Astrocyte (in vitro differentiated cells and primary cell): ENCODE measurements at regions not wholly inside any gene's neighbourhood (a gene's known extent, or its start where the extent isn't known, plus 50 kb on each side); places are given as distances from the start of the nearest gene placed in this dataset.

Source experiments
- DNase-seq: peaks from one replicate; pipeline ENCODE4 v3.0.0-alpha.2; 2010; ENCODE audit warnings: low read depth
- FAIRE-seq: peaks from 2 replicates; lab custom pipeline; 2011; peaks lifted over from hg19 to GRCh38; lab: Jason Lieb, UNC
- H2AFZ ChIP-seq: 2 replicates; pipeline ENCODE4 v1.6.0; 2012; ENCODE audit warnings: low read depth, low read length, inconsistent platforms
- H3K27ac ChIP-seq: 2 replicates; pipeline ENCODE4 v1.5.1; 2011; ENCODE audit warnings: low read depth, low read length, inconsistent platforms
- H3K27me3 ChIP-seq: 2 replicates; pipeline ENCODE4 v1.6.0; 2011; ENCODE audit warnings: low read length, inconsistent platforms; ENCODE audit not compliant: insufficient read depth
- H3K36me3 ChIP-seq: 2 replicates; pipeline ENCODE4 v1.5.1; 2011; ENCODE audit warnings: low read length, inconsistent platforms; ENCODE audit not compliant: insufficient read depth
- H3K4me1 ChIP-seq: 2 replicates; pipeline ENCODE4 v1.5.1; 2011; ENCODE audit warnings: low read length, inconsistent platforms; ENCODE audit not compliant: insufficient read depth
- H3K4me2 ChIP-seq: 2 replicates; pipeline ENCODE4 v1.6.0; 2012; ENCODE audit warnings: low read length, inconsistent platforms
- H3K4me3 ChIP-seq: 2 replicates; pipeline ENCODE4 v1.5.1; 2011; ENCODE audit warnings: low read depth, mild to moderate bottlenecking, low read length, inconsistent platforms; ENCODE audit not compliant: insufficient read depth
- H3K79me2 ChIP-seq: 2 replicates; pipeline ENCODE4 v1.6.0; 2012; ENCODE audit warnings: mild to moderate bottlenecking, low read length, inconsistent platforms; ENCODE audit not compliant: insufficient read depth
- H3K9ac ChIP-seq: 2 replicates; pipeline ENCODE4 v1.6.0; 2012; ENCODE audit warnings: mild to moderate bottlenecking, low read length, inconsistent platforms
- H3K9me3 ChIP-seq: 2 replicates; pipeline ENCODE4 v1.5.1; 2012; ENCODE audit warnings: low read depth, mild to moderate bottlenecking, low read length, inconsistent platforms; ENCODE audit not compliant: insufficient read depth
- H4K20me1 ChIP-seq: 2 replicates; pipeline ENCODE4 v1.6.0; 2012; ENCODE audit warnings: low read length, inconsistent platforms; ENCODE audit not compliant: insufficient read depth
- H3K27ac Mint-ChIP-seq: one replicate; pipeline ENCODE4 v1.8.0; 2021; ENCODE audit warnings: mild to moderate bottlenecking, mixed read lengths; ENCODE audit not compliant: unreplicated experiment
- H3K27me3 Mint-ChIP-seq: one replicate; pipeline ENCODE4 v1.8.0; 2021; ENCODE audit warnings: low read depth, mixed read lengths; ENCODE audit not compliant: unreplicated experiment
- H3K36me3 Mint-ChIP-seq: one replicate; pipeline ENCODE4 v1.8.0; 2021; ENCODE audit warnings: low read depth, mixed read lengths; ENCODE audit not compliant: unreplicated experiment
- H3K4me1 Mint-ChIP-seq: one replicate; pipeline ENCODE4 v1.8.0; 2021; ENCODE audit warnings: low read depth, mixed read lengths; ENCODE audit not compliant: unreplicated experiment
- H3K4me3 Mint-ChIP-seq: one replicate; pipeline ENCODE4 v1.8.0; 2021; ENCODE audit warnings: mild to moderate bottlenecking, moderate library complexity, mixed read lengths; ENCODE audit not compliant: unreplicated experiment
- H3K9me3 Mint-ChIP-seq: one replicate; pipeline ENCODE4 v1.8.0; 2021; ENCODE audit warnings: mild to moderate bottlenecking, mixed read lengths; ENCODE audit not compliant: unreplicated experiment
- CTCF ChIP-seq: IDR thresholded peaks from 2 replicates; pipeline ENCODE4 v1.5.1; 2011; ENCODE audit warnings: low read depth, mild to moderate bottlenecking, inconsistent platforms, low read length, moderate library complexity; ENCODE audit not compliant: insufficient read depth
- EZH2 ChIP-seq: IDR thresholded peaks from 2 replicates; pipeline ENCODE4 v1.6.1; 2012; ENCODE audit warnings: mild to moderate bottlenecking, low read length, inconsistent platforms; ENCODE audit not compliant: insufficient read depth

- Histone ChIP-seq H3K4me3 (no peak overlapping the region), H3K9me3 (no peaks in the 10 kb centered on the region), H3K36me3 (no peaks in the 10 kb centered on the region), H3K27me3 (peaks cover 6% of the 10 kb centered on the region), H3K4me2 (no peak overlapping the region), H2AFZ (no peak overlapping the region), H3K79me2 (no peaks in the 10 kb centered on the region), H4K20me1 (no peaks in the 10 kb centered on the region), H3K27ac (no peak overlapping the region), H3K9ac (no peak overlapping the region), H3K4me1 (no peaks in the 10 kb centered on the region)
- no peak overlapping the region for H3K4me3 Mint-ChIP-seq
- no peak for DNase-seq
- peaks cover 16% of the 10 kb centered on the region for H3K4me1 Mint-ChIP-seq
- no peak for TF ChIP-seq EZH2
- TF ChIP-seq CTCF: no peak
- peak overlapping the region; percentile 50 for H3K27ac Mint-ChIP-seq
- H3K9me3 Mint-ChIP-seq: no peaks in the 10 kb centered on the region
- H3K36me3 Mint-ChIP-seq: no peaks in the 10 kb centered on the region
- no peak for FAIRE-seq
- no peaks in the 10 kb centered on the region for H3K27me3 Mint-ChIP-seq
These were observed 60.3 kb upstream of the TP63 start for GRCh38 chr3:189570916-189571315.

- Mint-ChIP-seq H3K4me1 (peaks cover 16% of the 10 kb centered on the region), H3K9me3 (no peaks in the 10 kb centered on the region), H3K36me3 (no peaks in the 10 kb centered on the region), H3K27ac (peak overlapping the region; percentile 41), H3K27me3 (no peaks in the 10 kb centered on the region), H3K4me3 (no peak overlapping the region)
- no peak overlapping the region for H3K4me2 ChIP-seq
- no peaks in the 10 kb centered on the region for H4K20me1 ChIP-seq
- H3K36me3 ChIP-seq: no peaks in the 10 kb centered on the region
- peak; percentile 43 for DNase-seq
- H3K9me3 ChIP-seq: no peaks in the 10 kb centered on the region
- H3K27ac ChIP-seq: no peak overlapping the region
- peaks cover 4% of the 10 kb centered on the region for H3K27me3 ChIP-seq
- no peak overlapping the region for H3K4me3 ChIP-seq
- TF ChIP-seq EZH2 (no peak), CTCF (no peak)
- H3K4me1 ChIP-seq: no peaks in the 10 kb centered on the region
- no peak overlapping the region for H2AFZ ChIP-seq
- no peak for FAIRE-seq
- no peak overlapping the region for H3K9ac ChIP-seq
- H3K79me2 ChIP-seq: no peaks in the 10 kb centered on the region
These were observed 58.9 kb upstream of the TP63 start for GRCh38 chr3:189572249-189572648.

GRCh38 chr3:189573004-189573403 is 58.2 kb upstream of the TP63 start:
- no peak for DNase-seq
- no peak overlapping the region for H3K4me3 ChIP-seq
- H3K4me2 ChIP-seq: no peak overlapping the region
- no peak overlapping the region for H3K9ac ChIP-seq
- no peak overlapping the region for H3K27ac ChIP-seq
- no peaks in the 10 kb centered on the region for H3K9me3 ChIP-seq
- no peak overlapping the region for H3K4me3 Mint-ChIP-seq
- TF ChIP-seq EZH2 (no peak), CTCF (no peak)
- no peaks in the 10 kb centered on the region for H4K20me1 ChIP-seq
- H3K27me3 ChIP-seq: peaks cover 3% of the 10 kb centered on the region
- H3K4me1 Mint-ChIP-seq: peaks cover 16% of the 10 kb centered on the region
- no peaks in the 10 kb centered on the region for H3K36me3 ChIP-seq
- peak overlapping the region; percentile 81 for H3K27ac Mint-ChIP-seq
- no peak for FAIRE-seq
- H3K79me2 ChIP-seq: no peaks in the 10 kb centered on the region
- no peaks in the 10 kb centered on the region for H3K36me3 Mint-ChIP-seq
- no peak overlapping the region for H2AFZ ChIP-seq
- no peaks in the 10 kb centered on the region for H3K4me1 ChIP-seq
- no peaks in the 10 kb centered on the region for H3K27me3 Mint-ChIP-seq
- no peaks in the 10 kb centered on the region for H3K9me3 Mint-ChIP-seq
